ENCODE measurements at regions not wholly inside any gene's neighbourhood (a gene's known extent, or its start where the extent isn't known, plus 50 kb on each side); places are given as distances from the start of the nearest gene placed in this dataset.
A peak's percentile ranks its signal among the peaks of the same experiment; 100 is the strongest.
"Not testable (repeated sequence)": the region's sequence is repeated elsewhere in the genome, so short reads cannot be mapped to it uniquely, and the experiment has no call there.

GRCh38 chr10:53052521-53053164, 280.1 kb upstream of the MBL2 start:
- DNase-seq = no peak

GRCh38 chr10:53045315-53045714, 272.7 kb upstream of the MBL2 start:
- peak; percentile 67 for DNase-seq

GRCh38 chr10:53035823-53036222, 263.2 kb upstream of the MBL2 start:
- not testable (repeated sequence) for DNase-seq

- no peak for DNase-seq
Observed at GRCh38 chr10:53033396-53033795, 260.8 kb upstream of the MBL2 start.

DNA sequence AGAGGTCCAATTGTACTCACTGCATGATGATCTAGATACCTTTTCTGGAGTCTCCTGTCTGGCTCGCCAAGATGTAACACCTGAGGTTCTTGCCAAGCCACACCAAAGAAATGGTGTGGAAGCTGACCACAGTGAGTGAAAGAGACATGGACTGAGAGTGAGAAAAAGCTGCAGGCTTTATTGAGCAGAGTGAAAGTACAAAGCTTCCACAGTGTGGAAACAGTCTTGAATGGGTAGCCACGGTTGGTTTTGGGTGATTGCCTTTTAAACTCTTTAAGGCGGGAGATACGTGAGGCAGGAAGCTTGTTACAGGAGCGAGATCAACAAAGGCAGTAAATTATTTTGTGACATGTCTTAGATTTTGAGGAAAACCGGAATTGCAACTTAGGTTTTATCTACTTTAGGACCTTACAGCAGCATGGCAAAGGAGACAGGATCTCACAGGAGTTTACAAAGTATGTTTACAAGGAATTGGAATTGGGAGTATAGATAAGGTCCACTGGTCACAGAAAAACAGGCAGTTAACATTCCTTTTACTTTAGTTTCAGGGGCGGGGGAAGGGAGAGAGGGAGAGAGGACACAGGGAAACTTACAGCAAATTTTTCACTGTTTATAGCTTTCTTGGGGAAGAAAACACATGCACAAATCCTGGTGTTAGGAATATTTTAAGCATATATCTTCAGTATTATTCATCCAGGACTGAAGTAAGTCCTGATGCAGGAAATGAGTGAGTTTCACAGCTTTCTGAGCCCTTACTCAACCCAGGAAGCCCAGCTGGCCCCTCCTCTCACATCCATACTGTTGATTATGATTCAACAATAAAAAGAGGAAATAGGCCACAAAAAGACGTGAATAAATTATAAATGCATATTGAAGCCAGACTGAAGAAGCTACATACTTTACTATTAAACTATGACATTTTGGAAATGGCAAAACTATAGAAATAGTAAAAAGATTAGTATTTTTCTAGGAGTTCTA, 257.6 kb upstream of the MBL2 start:
- not testable (repeated sequence) for DNase-seq

GRCh38 chr10:53029449-53029848, 256.9 kb upstream of the MBL2 start:
- no peak for DNase-seq

GRCh38 chr10:53025765-53026164, 253.2 kb upstream of the MBL2 start:
- not testable (repeated sequence) for DNase-seq

- DNase-seq = no peak
Observed at GRCh38 chr10:53025172-53025711, 252.7 kb upstream of the MBL2 start.

DNA sequence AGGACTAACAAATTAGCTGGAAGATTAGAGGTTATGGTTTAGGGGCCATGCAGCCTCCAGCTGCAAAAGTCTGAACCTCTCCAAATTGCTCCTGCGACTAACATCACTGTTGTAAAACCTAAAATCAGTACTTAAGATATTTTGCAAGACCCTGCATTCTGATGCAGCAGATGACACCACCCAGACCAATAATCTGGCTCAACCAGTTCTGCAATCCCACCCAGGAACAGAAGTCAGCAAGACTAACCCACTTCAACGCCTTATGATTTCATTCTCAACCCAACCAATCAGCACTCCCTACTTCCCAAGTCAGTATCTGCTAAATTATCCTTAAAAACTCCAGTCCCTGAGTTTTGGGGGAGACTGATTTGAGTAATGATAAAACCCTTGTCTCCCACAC, 250.8 kb upstream of the MBL2 start:
- no peak for DNase-seq

GRCh38 chr10:53022611-53023088, 250.1 kb upstream of the MBL2 start:
- no peak for DNase-seq

- DNase-seq = no peak
Observed at GRCh38 chr10:53013201-53013810, 240.7 kb upstream of the MBL2 start.

GRCh38 chr10:53009961-53010907, 237.7 kb upstream of the MBL2 start:
- DNase-seq = peak; percentile 91

- DNase-seq = peak; percentile 40
Observed at GRCh38 chr10:53007527-53007842, 234.9 kb upstream of the MBL2 start.

GRCh38 chr10:53006663-53007526, 234.3 kb upstream of the MBL2 start:
- DNase-seq = peak; percentile 45

- DNase-seq = peak; percentile 13
Observed at GRCh38 chr10:53005612-53006345, 233.2 kb upstream of the MBL2 start.

GRCh38 chr10:53003094-53003493, 230.5 kb upstream of the MBL2 start:
- no peak for DNase-seq

- no peak for DNase-seq
Observed at GRCh38 chr10:52999681-53000080, 227.1 kb upstream of the MBL2 start.

- no peak for DNase-seq
Observed at GRCh38 chr10:52999258-52999657, 226.7 kb upstream of the MBL2 start.

- no peak for DNase-seq
Observed at GRCh38 chr10:52997007-52997406, 224.4 kb upstream of the MBL2 start.

DNA sequence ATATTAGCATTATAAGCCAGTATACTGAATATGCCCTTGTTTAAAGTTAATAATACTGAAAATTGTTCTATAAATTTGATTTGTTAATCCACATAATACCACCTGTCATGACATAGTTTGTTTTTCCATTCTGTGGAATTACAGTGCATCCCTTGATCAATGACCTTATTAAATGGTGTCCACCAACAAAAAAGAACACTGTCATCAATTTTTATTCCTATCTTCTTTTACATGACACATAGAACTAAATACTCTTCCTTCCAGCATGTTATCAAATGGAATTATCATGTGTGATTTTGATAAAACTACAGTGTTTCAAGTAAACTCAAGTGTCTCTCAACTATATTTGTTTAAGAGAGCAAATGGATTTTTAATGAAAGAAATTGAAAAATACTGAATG, 221.8 kb upstream of the MBL2 start:
- no peak for DNase-seq
